Posterior cingulate gyrus (tissue), 11 donors: ENCODE measurements at regions not wholly inside any gene's neighbourhood (a gene's known extent, or its start where the extent isn't known, plus 50 kb on each side); places are given as distances from the start of the nearest gene placed in this dataset.
"Not testable (repeated sequence)": the region's sequence is repeated elsewhere in the genome, so short reads cannot be mapped to it uniquely, and the experiment has no call there.

ENCODE experiments used
- DNase-seq, 10 donors: peaks; one replicate each; pipeline versions ENCODE4 v3.0.0 to v3.0.0-alpha.2; 2020 to 2021; ENCODE audit warnings: mixed read lengths in 3 of 10
- intact Hi-C: fragments of 100-400 bp; cut with DNase I; formaldehyde crosslinking; loops from one replicate; pipeline ENCODE4 v1.15.1; 2023

DNA sequence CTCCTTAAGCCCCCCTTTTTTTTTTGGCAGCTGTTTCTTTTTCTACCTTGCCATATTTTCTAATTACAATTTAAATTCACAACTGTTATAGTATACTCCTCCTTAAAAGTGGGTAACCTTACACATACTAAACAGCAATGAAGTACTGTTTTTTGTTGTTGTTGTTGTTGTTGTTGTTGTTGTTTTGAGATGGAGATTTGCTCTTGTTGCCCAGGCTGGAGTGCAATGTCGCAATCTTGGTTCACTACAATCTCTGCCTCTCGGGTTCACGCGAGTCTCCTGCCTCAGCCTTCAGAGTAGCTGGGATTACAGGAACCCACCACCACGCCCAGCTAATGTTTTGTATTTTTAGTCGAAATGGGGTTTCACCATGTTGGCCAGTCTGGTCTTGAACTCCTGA is 669.1 kb upstream of the CDH6 start:
- DNase-seq: no peak
- intact Hi-C loops: no loop called here

DNA sequence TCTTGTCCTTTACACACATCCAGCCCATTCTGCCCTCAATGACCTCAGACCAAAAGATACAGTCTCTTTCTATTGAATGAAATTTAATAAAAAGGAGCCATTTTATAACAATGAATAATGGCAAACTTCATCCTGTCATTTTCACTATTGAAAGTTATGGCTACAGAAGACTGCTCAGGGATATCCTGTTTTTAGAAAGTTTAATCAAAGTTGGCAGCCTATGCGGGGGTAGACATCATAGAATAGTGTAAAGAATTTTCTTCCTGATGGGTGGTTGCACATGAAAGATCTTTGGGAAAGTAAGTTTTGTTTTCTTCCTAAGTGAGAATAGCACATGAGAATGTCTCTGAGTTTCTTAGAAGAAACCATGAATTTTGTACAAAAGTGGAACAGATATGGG is 670.4 kb upstream of the CDH6 start:
- DNase-seq: no peak
- intact Hi-C loops: no loop called here

DNA sequence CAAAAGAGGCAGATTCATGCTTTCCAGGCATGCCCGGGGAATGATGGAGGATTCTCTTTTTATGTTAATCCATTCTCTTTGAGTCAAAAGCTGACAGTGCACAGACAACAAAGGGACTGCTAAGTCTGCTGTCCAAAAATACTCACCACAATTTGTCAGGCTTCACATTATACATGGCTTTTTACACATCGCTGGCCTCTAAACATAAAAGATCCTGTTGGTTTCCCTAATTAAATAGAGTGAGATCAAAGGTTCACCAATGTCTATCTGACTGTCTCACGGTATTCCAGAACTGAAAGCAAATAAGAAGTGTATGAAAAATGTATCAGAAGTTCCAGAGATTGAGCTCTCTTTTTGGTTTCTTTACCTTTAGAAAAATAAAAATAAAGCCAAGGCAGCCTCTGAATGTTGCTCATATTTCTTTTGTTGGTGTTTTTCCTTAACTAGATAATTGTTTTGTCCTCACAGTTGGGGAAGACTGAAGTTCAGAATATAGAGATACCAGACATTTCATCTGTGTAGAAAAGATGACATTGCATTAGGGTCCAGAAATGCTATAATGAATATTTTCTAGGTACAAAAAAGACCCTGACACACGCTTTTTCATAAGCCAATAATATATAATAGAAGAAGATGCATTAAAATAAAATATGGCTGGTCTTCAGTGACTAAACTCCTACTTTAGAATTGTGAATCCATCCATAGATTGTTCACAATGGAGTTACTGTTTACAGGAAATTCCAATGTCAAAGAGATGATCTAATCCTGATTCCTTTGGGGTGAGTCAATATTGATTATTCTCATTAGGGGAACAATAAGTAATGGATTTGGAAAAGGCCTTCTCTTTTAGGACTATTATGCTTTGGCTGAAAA is 688.2 kb upstream of the CDH6 start:
- intact Hi-C loops: no loop called here
- DNase-seq: no peak

DNA sequence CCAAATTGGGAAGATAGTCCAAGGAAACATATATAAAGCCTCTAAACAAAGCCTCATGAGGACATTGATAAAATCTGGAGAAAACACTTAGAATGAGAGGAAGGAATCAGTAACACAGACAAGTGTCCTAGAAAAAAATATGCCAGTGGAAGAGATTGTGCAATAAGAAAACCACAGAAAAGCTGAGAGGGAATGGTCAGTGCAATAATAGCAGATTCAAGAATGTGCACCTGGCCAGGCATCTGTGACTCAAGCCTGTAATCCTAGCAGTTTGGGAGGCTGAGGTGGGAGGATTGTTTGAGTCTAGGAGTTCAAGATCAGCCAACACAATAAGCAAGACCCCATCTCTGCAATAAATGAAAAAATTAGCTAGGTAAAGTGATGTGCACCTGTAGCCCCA is 691.2 kb upstream of the CDH6 start:
- DNase-seq: no peak
- intact Hi-C loops: no loop called here

DNA sequence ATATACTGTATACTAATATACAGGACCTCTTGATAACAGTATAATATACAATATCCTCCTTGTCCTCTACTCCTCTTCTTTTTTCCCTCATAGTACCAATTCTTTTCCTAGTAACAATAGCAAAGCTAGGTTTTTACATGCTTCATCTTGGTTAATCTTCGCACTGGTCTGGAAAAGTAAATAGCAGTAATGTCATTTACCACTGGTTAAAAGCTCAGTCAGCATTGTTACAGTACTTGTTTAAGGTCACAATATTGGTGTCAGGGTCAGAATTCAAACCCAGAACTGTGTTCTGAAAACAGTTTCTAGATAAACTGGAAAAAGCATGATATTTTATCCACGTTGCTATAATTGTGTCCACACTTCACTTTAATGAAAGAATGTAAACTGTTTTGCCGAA is 692.4 kb upstream of the CDH6 start:
- intact Hi-C loops: no loop called here

DNA sequence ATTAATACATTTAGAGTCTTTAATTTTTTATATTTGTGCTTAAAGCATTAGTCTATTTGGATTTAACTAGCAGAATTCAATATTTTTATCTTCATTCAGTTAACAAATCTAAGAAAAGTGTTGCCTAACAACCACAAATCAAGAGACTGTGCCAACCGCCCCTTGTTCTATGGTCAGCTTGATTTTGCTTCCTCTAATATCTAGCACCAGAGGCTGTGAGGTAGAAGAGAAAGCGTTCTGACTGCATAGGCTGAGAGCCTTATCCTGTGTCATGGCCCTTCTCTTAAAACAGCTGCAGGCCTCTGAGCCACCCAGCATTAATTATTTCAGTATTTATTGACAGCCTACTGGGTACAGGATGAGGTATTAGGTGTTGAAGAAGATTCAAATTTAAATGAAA is 693.0 kb upstream of the CDH6 start:
- DNase-seq: no peak
- intact Hi-C loops: no loop called here

More for the DNA sequence above, 692.4 kb upstream of the CDH6 start:
- no peak for DNase-seq

DNA sequence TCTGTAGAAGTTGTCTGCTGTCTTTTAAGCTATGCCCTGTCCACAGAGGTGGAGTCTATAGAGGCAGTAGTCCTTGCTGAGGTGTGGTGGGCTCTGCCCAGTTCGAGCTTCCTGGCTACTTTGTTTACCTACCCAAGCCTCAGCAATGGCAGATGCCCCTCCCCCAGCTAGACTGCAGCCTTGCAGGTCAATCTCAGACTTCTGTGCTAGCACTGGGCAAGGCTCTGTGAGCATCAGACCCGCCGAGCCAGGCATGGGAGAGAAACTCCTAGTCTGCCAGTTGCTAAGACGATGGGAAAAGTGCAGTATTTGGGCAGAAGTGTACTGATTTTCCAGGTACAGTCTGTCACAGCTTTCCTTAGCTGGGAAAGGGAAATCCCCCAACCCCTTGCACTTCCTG is 694.1 kb upstream of the CDH6 start:
- intact Hi-C loops: no loop called here
- DNase-seq: no peak

DNA sequence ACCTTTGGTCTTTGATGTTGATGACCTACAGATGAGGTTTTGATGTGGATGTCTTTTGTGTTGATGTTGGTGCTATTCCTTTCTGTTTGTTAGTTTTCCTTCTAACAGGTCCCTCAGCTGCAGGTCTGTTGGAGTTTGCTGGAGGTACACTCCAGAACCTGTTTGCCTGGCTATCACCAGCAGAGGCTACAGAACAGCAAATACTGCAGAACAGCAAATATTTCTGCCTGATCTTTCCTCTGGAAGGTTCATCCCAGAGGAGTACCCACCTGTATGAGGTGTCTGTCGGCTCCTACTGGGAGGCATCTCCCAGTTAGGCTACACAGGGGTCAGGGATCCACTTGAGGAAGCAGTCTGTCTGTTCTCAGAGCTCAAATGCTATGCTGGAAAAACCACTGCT is 694.5 kb upstream of the CDH6 start:
- intact Hi-C loops: no loop called here

DNA sequence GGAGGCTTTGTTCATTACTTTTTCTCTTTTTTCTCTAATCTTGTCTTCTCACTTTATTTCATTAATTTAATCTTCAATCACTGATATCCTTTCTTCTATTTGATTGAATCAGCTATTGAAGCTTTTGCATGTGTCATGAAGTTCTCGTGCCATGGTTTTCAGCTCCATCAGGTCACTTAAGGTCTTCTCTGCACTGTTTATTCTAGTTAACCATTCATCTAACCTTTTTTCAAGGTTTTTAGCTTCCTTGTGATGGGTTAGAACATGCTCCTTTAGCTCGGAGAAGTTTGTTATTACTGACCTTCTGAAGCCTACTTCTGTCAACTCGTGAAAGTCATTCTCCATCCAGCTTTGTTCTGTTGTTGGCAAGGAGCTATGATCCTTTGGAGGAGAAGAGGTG is 695.0 kb upstream of the CDH6 start:
- intact Hi-C loops, DNase-seq: not testable (repeated sequence)

More for the DNA sequence above, 694.5 kb upstream of the CDH6 start:
- DNase-seq: no peak

DNA sequence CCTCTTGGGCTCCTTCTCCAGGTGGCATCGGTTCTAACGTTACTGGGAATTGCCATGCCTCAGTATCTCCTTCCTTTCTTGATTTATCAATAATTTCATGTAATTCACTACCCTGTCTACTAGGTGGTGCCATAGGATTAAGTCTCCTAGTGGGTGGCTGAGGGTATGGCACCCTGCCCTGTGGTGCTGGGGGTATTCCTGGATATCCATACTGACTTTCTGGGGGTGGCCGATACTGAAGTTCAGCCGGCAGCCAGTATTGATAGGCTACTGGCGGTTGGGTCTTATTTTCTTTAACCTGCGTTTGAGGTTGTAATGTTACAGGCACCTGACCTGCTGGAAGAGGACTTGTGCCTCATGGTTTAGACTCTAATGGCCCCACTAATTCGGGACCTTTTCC is 699.4 kb upstream of the CDH6 start:
- DNase-seq, intact Hi-C loops: not testable (repeated sequence)

DNA sequence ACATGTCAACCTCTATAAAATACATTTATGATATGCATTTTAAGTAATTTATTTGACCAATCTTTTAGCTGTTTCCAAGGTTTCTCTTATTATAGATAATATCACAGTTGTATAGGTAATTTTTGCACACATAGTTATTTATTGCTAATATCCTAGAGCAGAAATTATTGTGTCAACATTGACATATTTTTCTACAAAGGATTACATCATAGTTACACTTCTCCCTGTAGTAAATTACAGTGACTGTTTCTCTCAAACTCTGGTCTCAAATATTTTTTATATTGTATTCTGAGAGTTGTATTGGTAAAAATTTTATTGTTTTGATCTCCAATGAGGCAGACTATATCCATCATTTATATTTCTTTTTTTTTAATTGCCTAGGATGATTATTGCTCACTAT is 714.4 kb upstream of the CDH6 start:
- intact Hi-C loops: no loop called here

DNA sequence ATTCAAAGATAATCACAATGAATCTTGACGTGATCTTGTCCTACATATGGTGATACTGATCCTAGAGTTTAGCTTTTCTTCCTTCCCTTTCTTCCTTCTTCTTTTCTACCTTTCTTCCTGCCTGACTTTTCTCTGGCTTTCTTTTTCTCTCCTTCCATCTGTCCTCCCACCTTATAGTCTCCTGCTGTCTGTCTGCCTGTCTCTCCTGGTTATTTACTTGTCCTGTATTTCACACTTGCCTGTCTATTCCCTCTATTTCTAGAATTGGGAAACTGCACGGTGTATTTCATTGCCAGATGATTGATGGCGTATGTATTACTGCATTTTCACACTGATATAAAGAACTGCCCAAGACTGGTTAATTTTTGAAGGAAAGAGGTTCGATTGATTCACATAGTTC is 718.1 kb upstream of the CDH6 start:
- intact Hi-C loops: no loop called here
- no peak for DNase-seq

More for the DNA sequence above, 714.4 kb upstream of the CDH6 start:
- DNase-seq: no peak

DNA sequence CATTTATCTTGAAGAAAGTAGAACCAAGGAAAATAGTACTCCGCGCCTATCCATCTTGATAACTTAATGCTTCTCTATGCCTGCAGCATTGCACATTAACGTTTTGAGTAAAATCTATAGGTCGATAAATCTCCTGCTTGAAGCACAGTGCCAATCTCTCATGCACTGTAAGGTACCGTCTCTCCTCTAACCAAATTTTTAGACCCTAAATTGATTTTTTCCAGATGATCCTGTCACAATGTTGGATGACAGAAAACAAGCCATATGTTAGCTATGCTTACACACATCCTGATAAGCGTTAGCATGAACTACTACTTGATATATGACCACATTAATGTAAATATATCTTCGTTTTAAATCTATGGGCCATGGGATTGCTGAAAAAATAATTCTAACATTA is 723.8 kb upstream of the CDH6 start:
- intact Hi-C loops: no loop called here

DNA sequence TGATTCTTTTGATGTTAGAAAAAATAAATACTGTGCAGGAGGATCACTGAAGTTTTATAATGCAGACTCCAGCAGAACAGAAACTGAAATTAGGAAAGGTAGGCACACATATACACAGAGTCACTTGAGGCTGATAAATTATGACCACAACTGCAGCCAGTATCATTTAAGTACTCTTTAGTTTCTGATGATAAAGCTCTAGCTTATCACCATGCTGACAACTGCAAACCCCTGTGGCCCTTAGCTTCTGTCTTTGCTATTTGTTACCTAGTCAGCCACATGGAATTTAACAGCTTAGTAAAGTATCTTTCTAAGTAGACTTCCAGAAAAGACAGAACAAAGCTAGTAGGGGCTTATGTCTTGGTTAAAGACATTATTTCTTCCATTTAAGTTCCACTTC is 734.8 kb upstream of the CDH6 start:
- DNase-seq: no peak
- intact Hi-C loops: no loop called here

More for the DNA sequence above, 723.8 kb upstream of the CDH6 start:
- DNase-seq: no peak

DNA sequence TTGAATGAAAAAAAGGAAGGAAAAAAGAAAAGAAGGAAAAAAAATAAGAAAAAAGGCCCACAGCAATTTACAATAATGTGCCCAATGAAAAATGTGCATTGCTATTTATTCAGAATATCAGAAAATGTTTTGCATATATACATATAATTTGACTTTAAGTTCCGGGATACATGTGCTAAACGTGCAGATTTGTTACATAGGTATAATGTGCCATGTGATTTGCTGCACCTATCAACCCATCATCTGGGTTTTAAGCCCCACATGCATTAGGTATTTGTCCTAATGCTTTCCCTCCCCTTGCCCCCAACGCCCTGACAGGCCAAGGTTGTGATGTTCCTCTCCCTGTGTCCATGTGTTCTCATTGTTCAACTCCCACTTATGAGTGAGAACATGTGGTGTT is 738.0 kb upstream of the CDH6 start:
- DNase-seq, intact Hi-C loops: not testable (repeated sequence)

DNA sequence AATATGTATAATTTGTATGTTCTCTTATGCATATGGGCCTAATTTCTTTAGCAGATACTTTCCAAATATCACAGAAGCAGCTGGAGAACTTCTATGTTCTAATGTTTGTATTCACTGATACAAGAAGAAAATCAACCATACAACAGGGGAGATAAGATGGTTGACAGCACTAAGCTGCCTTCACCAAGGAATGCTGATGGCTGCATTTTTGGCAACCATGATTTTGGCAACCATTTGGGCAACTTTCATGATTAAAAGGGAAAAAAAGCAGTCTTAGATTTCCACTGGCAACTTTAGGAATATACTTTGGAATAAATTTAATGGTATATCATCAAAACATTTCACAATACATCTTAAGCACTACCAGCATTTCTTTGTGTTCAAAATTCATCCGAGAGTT is 740.3 kb upstream of the CDH6 start:
- DNase-seq: no peak
- intact Hi-C loops: no loop called here

DNA sequence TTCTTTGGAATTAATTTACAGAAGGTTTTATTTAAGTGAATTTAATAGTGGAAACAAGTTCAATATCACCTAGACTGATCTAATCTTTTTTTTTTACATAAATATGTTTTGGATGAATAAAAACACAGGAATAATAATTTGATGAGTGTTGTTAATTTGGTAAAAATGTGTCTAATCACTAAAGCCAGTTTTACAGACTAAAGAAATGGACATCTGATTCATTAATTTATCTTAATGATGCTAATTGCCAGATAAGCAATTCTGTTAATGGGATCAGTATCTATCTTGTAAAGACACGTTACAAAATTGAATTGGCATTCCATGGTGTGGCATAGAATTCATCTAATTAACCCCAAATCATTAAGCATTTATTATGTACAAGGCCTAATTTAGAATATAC is 743.3 kb upstream of the CDH6 start:
- intact Hi-C loops: no loop called here
- DNase-seq: no peak

DNA sequence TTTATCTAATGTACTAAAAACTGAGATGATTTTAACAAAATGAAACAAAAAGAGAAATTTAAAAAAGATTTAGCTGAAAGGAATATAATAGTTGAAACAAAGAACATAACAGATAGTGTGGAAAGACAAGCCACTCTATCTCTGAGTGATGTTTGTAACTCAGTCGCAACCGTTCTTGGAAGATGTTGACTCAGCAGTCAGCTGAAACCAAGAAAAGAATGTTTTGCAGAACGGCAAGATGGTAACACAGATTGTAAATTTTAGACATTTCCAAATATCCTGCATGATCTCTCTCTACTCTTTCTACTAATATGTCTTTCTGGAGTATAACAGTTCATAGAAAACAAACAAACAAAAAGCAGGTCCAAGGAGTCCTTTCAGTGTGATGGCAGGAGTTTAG is 746.1 kb upstream of the CDH6 start:
- no peak for DNase-seq
- intact Hi-C loops: no loop called here

DNA sequence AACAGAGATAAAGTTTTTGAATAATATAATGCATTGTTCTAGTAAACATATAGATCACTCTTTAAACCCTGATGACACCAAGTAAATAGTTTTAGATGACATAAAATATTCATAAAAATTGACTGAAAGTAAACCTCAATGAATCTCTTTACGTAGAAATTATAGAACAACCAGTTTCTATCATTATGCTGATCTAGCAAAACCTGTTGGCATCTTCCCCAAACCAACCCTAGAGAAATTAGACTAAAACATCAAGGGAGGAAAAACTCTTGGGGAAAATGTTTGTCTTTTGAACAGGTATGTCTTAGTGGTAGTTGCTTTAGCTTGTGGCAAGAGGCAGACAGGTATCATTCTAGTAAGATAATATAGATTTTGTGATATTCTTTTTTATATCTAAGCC is 747.0 kb upstream of the CDH6 start:
- DNase-seq: no peak
- intact Hi-C loops: no loop called here

DNA sequence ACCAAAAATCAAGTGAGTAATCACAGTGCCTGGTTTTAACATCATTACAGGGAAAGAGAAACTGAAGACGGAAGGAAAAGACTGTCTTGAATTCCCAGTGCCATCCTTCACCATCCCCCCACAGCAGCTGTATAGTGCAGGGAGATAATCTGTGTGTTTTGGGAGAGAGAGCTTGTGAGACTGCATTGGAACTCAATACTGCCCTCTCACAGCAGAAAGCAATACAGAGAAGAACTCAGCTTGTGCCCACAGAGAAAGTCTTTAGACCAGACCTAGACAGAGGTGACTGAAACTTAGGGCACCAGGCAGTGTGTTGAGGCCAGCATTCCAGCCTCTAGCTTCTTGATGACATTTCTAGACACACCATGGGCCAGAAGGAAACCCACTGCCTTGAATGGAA is 754.7 kb upstream of the CDH6 start:
- DNase-seq: no peak

DNA sequence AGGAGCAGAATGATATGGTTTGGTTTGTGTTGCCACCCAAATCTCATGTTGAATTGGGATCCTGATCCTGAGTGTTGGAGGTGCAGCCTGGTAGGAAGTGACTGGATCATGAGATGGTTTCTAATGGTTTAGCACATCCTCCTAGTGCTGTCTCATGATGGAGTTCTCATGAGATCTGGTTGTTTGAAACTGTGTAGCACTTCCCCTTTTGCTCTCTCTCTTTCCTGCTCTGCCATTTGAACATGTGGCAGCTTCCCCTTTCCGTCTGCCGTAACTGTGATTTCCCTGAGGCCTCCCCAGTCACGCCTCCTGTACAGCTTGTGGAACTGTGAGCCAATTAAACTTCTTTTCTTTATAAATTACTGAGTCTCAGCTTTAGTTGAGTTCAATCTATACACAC is 756.8 kb upstream of the CDH6 start:
- intact Hi-C loops: no loop called here
- no peak for DNase-seq

More for the DNA sequence above, 754.7 kb upstream of the CDH6 start:
- intact Hi-C loops: no loop called here

DNA sequence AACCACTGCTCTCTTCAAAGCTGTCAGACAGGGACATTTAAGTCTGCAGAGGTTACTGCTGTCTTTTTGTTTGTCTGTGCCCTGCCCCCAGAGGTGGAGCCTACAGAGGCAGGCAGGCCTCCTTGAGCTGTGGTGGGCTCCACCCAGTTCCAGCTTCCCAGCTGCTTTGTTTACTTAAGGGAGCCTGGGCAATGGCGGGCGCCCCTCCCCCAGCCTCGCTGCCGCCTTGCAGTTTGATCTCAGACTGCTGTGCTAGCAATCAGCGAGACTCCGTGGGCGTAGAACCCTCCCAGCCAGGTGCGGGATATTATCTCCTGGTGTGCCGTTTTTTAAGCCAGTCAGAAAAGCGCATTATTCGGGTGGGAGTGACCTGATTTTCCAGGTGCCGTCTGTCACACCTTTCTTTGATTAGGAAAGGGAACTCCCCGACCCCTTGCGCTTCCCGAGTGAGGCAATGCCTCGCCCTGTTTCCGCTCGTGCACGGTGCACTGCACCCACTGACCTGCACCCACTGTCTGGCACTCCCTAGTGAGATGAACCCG is 764.5 kb upstream of the CDH6 start:
- peak in 1 of 10 donors; percentile 59 for DNase-seq
- intact Hi-C loops: not testable (repeated sequence)
